ENCODE measurements at regions not wholly inside any gene's neighbourhood (a gene's known extent, or its start where the extent isn't known, plus 50 kb on each side); places are given as distances from the start of the nearest gene placed in this dataset.
"Not testable (repeated sequence)": the region's sequence is repeated elsewhere in the genome, so short reads cannot be mapped to it uniquely, and the experiment has no call there.

DNA sequence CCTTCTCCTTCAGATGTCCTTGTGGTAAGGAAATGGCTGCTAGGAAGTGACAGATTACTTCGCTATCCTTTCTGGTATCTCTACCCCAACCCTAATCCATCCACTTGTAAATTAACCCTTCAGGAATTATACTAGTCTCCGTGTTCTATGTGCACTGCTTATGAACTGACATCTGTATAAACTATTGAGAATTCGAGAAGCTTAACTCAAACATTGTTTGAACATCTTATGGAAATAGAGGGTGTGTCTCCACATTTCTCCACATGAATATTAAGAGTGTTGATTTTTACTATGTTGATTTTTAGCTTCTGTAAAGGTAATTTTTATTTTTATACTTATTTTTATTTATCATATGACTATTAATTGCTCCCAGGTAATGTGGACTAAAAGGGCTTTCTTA is 457.6 kb upstream of the ZNF337 start:
- no peak for TF ChIP-seq CTCF (IDR thresholded peaks at IDR 0.05; ENCODE audit: borderline replicate concordance, insufficient read depth, low read depth, low read length)
- no peak overlapping the region for H3K4me3 ChIP-seq (ENCODE audit: low read depth, low read length)

DNA sequence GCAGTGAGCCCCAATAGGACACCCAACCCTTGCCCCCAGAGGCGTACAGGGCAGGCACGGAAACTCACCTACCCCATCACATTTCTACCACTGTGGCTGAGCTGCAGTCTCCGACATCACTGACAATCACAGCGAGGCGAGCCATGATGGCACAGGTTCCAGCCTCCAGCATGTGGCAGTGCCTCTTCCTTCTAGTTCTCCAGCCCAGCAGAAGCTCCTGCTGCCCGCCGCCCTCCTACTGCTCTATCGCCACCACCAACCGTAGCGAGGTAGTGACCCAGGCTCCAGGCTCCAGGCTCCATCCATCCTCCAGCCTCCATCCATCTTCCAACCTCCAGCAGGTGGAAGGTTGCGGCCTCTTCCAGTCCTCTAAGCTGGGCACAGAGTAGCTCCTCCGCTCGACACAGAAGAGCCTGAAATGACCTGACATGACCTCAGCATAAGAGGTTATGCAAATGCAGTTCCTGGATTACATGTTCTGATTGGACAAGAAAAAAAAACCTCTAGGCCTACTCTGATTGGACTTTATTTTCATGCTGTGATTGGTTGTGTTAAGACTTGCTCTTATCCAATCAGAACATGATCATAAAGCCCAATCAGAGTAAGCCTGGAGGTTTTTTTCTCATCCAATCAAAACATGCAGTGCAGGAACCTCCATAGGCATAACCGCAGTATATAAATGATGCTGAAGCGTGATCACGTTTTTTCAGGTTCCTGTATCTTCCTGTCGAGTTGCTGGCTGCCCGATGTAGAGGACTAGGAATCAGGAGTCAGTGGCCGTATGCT is 438.9 kb upstream of the ZNF337 start:
- TF ChIP-seq CTCF (IDR thresholded peaks at IDR 0.05; ENCODE audit: borderline replicate concordance, insufficient read depth, low read depth, low read length), result no peak
- no peak overlapping the region for H3K4me3 ChIP-seq (ENCODE audit: low read depth, low read length)

DNA sequence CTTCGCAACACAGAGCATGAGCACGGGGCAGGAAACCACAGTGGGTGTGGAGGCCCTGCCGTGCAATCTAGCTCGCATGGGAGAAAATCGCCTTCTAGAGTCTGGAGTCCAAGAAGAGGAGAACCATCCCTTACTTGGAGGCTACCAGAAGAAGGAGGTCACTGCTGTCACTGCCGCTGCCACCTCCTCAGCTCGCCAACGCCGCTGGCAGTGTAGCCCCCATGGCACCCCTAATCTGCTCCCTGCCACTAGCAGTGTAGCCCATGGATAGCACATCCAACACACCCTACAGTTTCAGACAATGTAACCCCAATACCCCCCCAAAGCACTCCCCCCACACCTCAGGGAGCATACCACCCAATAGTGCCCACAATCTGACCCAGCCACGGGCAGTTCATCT is 438.0 kb upstream of the ZNF337 start:
- H3K4me3 ChIP-seq (ENCODE audit: low read depth, low read length), result no peak overlapping the region
- no peak for TF ChIP-seq CTCF (IDR thresholded peaks at IDR 0.05; ENCODE audit: borderline replicate concordance, insufficient read depth, low read depth, low read length)

GRCh38 chr20:26133794-26134193 is 437.1 kb upstream of the ZNF337 start:
- H3K4me3 ChIP-seq (ENCODE audit: low read depth, low read length), result not testable (repeated sequence)

GRCh38 chr20:26120920-26121319 is 424.3 kb upstream of the ZNF337 start:
- not testable (repeated sequence) for H3K4me3 ChIP-seq (ENCODE audit: low read depth, low read length)

GRCh38 chr20:26094498-26094897 is 397.8 kb upstream of the ZNF337 start:
- not testable (repeated sequence) for H3K4me3 ChIP-seq (ENCODE audit: low read depth, low read length)

GRCh38 chr20:26091921-26092320 is 395.3 kb upstream of the ZNF337 start:
- not testable (repeated sequence) for H3K4me3 ChIP-seq (ENCODE audit: low read depth, low read length)

DNA sequence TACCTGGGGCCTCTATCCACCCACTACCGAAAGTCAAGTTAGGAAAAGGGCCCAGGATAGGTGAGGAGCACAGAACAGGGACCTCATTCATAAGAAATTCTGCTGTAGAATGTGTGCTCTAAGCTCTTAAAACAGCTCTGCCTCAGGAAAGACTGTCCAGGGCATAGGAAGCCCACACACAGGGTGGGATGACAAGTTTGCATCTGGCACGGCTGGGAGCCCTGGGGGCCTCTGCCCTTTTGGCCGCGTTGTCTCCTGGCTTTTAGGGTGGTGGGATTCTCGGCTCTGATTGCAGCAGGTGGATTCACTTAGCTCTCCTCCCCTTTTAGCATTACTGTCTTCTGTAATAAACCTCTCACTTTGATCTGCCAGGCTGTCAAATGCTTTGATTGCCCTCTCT is 389.5 kb upstream of the ZNF337 start:
- not testable (repeated sequence) for H3K4me3 ChIP-seq (ENCODE audit: low read depth, low read length)

GRCh38 chr20:26073972-26074371 is 377.3 kb upstream of the ZNF337 start:
- H3K4me3 ChIP-seq (ENCODE audit: low read depth, low read length), result not testable (repeated sequence)

DNA sequence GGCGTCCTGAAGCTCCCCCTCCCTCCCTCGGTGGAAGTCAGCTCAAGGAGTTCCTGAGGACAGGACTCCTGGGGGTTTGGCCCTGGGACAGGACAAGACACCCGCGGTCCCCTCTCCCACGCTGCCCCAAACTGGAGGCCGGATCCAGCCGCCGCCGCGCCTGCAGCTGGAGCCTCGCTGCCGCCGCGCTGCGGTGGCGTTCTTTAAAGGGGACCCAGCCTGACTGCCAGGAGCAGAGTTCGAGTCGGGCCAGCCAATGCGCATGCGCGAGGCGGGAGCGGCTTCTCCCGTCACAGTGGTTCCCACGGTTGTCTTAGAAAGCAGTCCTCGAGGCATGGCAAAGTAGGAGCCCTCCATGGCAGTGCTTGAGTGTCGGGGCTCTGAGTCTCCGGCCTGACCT is 362.7 kb upstream of the ZNF337 start:
- not testable (repeated sequence) for H3K4me3 ChIP-seq (ENCODE audit: low read depth, low read length)

GRCh38 chr20:26058446-26058845 is 361.8 kb upstream of the ZNF337 start:
- not testable (repeated sequence) for H3K4me3 ChIP-seq (ENCODE audit: low read depth, low read length)

GRCh38 chr20:26057135-26057752 is 360.6 kb upstream of the ZNF337 start:
- H3K4me3 ChIP-seq (ENCODE audit: low read depth, low read length), result not testable (repeated sequence)

- H3K4me3 ChIP-seq (ENCODE audit: low read depth, low read length), result not testable (repeated sequence)
Measured at GRCh38 chr20:26025792-26026191, 329.1 kb upstream of the ZNF337 start.

DNA sequence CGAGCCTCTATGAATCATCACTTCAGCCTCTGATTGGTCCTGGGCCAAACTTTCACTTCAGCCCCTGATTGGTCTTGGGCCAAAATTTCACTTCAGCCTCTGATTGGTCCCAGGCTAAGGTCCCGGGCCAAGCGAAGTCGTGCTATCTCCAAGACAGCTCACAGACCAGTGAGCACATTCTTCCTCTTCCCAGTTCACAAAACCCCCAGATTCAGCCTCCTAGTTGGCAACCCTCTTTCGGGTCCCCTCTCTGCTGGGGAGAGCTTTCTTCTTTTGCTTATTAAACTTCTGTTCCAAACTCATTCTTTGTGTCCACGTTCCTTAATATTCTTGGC is 314.3 kb upstream of the ZNF337 start:
- H3K4me3 ChIP-seq (ENCODE audit: low read depth, low read length), result not testable (repeated sequence)

DNA sequence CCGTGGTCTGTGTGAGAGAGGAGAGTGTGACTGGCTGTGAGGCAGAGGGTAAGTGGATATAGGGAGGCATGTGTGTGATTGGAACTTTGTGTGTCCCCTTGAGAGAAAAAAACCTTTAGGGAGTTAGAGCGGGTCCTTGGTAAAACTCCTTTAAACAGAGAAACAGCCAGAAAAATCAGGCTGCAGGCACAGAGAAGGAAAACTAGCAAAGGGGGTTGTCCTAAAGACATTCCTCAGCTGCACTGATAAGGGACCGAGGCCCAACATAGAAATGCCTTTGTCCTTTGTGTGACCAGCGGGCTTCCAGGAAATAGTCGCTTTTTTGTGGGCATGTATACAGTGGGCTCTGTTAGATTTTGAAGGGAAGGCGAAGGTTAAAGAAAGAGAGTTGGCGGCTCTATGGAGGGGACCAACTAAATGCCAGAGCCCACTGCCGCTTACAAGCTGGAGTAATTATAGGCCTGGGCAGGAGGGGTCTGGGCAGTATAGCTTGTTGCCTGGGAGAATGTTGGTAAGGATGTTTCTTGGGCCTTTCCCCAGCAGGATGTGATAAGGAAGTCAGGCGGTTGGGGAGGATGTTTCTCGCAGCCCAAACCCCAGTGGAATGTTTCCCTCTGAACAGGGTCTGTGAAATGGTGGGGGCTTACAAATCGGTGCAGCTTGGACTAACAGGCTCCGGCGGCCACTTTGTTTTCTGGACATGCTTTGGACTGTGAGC is 313.7 kb upstream of the ZNF337 start:
- peak overlapping the region; percentile 63 for H3K4me3 ChIP-seq (ENCODE audit: low read depth, low read length)

- peak overlapping the region; percentile 63 for H3K4me3 ChIP-seq (ENCODE audit: low read depth, low read length)
Measured at GRCh38 chr20:26009402-26010223, 313.0 kb upstream of the ZNF337 start.

All from GM12875 (cell line).